Omental fat pad (tissue), 3 donors: ENCODE measurements at regions not wholly inside any gene's neighbourhood (a gene's known extent, or its start where the extent isn't known, plus 50 kb on each side); places are given as distances from the start of the nearest gene placed in this dataset.

Source experiments
- ATAC-seq: fragments of 150-250 bp; one replicate; pipeline ENCODE4 v1.9.1; 2016; ENCODE audit warnings: mild to moderate bottlenecking, moderate library complexity; ENCODE audit not compliant: low FRiP score
- DNase-seq: peaks from one replicate; pipeline ENCODE4 v3.0.0-alpha.2; 2019; ENCODE audit warnings: low spot score
- TF ChIP-seq, protein P1 (sequence below), 3 donors: fragments of 450-650 bp; IDR thresholded peaks; one replicate each; pipeline ENCODE4 v1.5.1; 2016 to 2017; ENCODE audit warnings: antibody characterized with exemption in 3 of 3, mild to moderate bottlenecking in 3 of 3, moderate library complexity in 2 of 3

DNA sequence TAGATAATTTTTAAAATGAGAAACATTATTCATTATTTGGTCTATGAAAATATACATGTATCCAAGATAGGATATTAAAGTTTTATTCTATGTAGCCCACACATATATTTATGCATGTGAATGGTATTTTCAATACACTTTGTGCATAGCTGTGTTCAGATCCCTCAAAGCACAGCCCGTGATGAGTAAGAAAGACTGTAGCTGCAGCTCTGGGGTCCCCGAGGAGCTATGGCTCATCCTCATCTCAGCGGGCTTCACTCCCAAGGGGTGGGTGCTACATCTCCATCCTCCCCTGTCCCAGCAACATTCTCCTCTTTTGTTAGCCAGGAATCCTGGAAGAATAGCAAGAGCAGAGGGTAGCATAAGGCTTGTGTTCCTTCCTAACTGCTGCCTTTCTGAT lies 130.8 kb downstream of the SAMD5 start:
- ATAC-seq = no peak
- no peak for DNase-seq
- TF ChIP-seq, protein P1, sequence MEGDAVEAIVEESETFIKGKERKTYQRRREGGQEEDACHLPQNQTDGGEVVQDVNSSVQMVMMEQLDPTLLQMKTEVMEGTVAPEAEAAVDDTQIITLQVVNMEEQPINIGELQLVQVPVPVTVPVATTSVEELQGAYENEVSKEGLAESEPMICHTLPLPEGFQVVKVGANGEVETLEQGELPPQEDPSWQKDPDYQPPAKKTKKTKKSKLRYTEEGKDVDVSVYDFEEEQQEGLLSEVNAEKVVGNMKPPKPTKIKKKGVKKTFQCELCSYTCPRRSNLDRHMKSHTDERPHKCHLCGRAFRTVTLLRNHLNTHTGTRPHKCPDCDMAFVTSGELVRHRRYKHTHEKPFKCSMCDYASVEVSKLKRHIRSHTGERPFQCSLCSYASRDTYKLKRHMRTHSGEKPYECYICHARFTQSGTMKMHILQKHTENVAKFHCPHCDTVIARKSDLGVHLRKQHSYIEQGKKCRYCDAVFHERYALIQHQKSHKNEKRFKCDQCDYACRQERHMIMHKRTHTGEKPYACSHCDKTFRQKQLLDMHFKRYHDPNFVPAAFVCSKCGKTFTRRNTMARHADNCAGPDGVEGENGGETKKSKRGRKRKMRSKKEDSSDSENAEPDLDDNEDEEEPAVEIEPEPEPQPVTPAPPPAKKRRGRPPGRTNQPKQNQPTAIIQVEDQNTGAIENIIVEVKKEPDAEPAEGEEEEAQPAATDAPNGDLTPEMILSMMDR (IDR thresholded peaks at IDR 0.05) = no peak

- DNase-seq (no peak), ATAC-seq (no peak)
- TF ChIP-seq, protein P1 (IDR thresholded peaks at IDR 0.05) = no peak
These were observed 132.1 kb downstream of the SAMD5 start for GRCh38 chr6:147640606-147641005.

DNA sequence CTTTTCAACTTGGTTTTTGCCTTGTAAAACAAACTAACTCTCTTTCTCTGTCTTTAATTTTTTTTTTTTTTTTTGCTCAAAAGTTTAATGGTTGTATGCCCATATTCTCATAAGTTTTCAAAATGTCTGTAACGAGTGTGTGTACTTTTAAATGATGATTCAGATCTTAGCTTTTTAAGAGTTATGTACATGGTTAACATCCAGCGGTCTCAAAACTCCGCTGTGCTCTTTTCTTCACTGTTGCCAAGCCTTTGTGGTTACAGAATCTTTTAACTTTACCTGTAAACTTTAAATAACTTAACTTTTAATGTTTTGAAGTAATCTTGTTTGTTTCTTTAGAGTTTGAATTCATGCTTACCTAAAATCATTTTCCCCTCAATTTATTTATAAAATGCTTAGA lies 133.0 kb downstream of the SAMD5 start:
- no peak for ATAC-seq
- TF ChIP-seq, protein P1 (IDR thresholded peaks at IDR 0.05) = no peak
- DNase-seq = no peak

DNA sequence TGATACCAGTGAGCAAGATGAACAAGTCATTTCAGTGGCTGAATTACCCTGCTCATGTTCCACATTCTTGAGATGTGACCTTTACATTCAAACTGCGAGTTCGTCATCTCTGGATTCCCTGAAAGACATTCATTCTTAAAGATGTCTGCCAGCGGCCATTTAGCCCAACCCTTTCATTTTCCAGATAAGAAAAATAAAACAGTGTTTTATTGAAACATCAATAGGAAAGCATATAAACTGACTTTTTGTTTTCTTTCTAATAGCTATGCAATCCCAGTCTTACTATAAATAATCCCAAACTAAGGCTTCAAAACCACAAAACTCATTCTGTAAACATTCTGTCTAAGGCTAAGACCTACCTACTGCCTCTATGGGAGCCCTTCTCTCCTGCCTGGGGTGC lies 134.0 kb downstream of the SAMD5 start:
- ATAC-seq (no peak), DNase-seq (no peak)
- TF ChIP-seq, protein P1 (IDR thresholded peaks at IDR 0.05) = no peak

- ATAC-seq (no peak), DNase-seq (no peak)
- TF ChIP-seq, protein P1 (IDR thresholded peaks at IDR 0.05) = no peak
These were observed 135.1 kb downstream of the SAMD5 start for GRCh38 chr6:147643341-147644200.

GRCh38 chr6:147648916-147649315 lies 140.4 kb downstream of the SAMD5 start:
- DNase-seq (no peak), ATAC-seq (no peak)
- TF ChIP-seq, protein P1 (IDR thresholded peaks at IDR 0.05) = no peak
